Activated B cell treated with CpG ODN at 0.5 μM for 24 hours (primary cell): ENCODE measurements at regions not wholly inside any gene's neighbourhood (a gene's known extent, or its start where the extent isn't known, plus 50 kb on each side); places are given as distances from the start of the nearest gene placed in this dataset.

Source experiments
- ATAC-seq: fragments of 200-7000 bp; cut with Tn5 transposase; one replicate; pipeline ENCODE4 v1.10.0; 2021; ENCODE audit warnings: low read depth, mild to moderate bottlenecking, moderate library complexity
- CTCF ChIA-PET: fragments of 350-600 bp; sonication (Branson Sonifier 250); formaldehyde crosslinking; loops from one replicate; lab custom pipeline; 2021; ENCODE audit warnings: antibody characterized with exemption; lab: Charles Lee
- POLR2A ChIA-PET: fragments of 350-600 bp; sonication (Branson Sonifier 250); formaldehyde crosslinking; loops from one replicate; lab custom pipeline; 2021; ENCODE audit warnings: antibody characterized with exemption; lab: Charles Lee
- DNase-seq: peaks from one replicate; pipeline ENCODE4 v3.0.0; 2022
- H3K27ac Mint-ChIP-seq: one replicate; pipeline ENCODE4 v1.8.0; 2020; ENCODE audit warnings: mixed read lengths
- H3K27me3 Mint-ChIP-seq: one replicate; pipeline ENCODE4 v1.8.0; 2021; ENCODE audit warnings: mixed read lengths
- H3K36me3 Mint-ChIP-seq: one replicate; pipeline ENCODE4 v1.8.0; 2021; ENCODE audit warnings: low read depth, mixed read lengths
- H3K4me1 Mint-ChIP-seq: one replicate; pipeline ENCODE4 v1.8.0; 2021; ENCODE audit warnings: mixed read lengths
- H3K4me3 Mint-ChIP-seq: one replicate; pipeline ENCODE4 v1.8.0; 2020; ENCODE audit warnings: mild to moderate bottlenecking, mixed read lengths
- H3K9me3 Mint-ChIP-seq: one replicate; pipeline ENCODE4 v1.8.0; 2020; ENCODE audit warnings: mixed read lengths
- CTCF ChIP-seq: fragments of 200-600 bp; IDR thresholded peaks from one replicate; pipeline ENCODE4 v1.8.0; 2022; ENCODE audit warnings: antibody characterized with exemption, mild to moderate bottlenecking
- intact Hi-C: fragments of 100-400 bp; cut with micrococcal nuclease; formaldehyde crosslinking; loops from one replicate; pipeline ENCODE4 v1.15.1; 2024

GRCh38 chr7:106196460-106197021 is 84.4 kb upstream of the SYPL1 start:
- intact Hi-C loops, result no loop called here
- H3K27me3 Mint-ChIP-seq, result peaks cover 12% of the 10 kb centered on the region
- H3K4me1 Mint-ChIP-seq, result no peaks in the 10 kb centered on the region
- no peak overlapping the region for H3K4me3 Mint-ChIP-seq
- no peak for ATAC-seq
- H3K36me3 Mint-ChIP-seq, result no peaks in the 10 kb centered on the region
- ChIA-PET POLR2A (no interaction called here), CTCF (no interaction called here)
- no peaks in the 10 kb centered on the region for H3K9me3 Mint-ChIP-seq
- TF ChIP-seq CTCF, result no peak
- no peak overlapping the region for H3K27ac Mint-ChIP-seq
- DNase-seq, result no peak

GRCh38 chr7:106193661-106194060 is 81.5 kb upstream of the SYPL1 start:
- Mint-ChIP-seq H3K4me1 (no peaks in the 10 kb centered on the region), H3K27me3 (peaks cover 15% of the 10 kb centered on the region), H3K27ac (no peak overlapping the region), H3K9me3 (no peaks in the 10 kb centered on the region), H3K36me3 (no peaks in the 10 kb centered on the region), H3K4me3 (no peak overlapping the region)
- no peak for ATAC-seq
- POLR2A ChIA-PET, result no interaction called here
- no peak for DNase-seq
- TF ChIP-seq CTCF, result no peak
- intact Hi-C loops, result no loop called here
- CTCF ChIA-PET, result no interaction called here

GRCh38 chr7:106190589-106191330 is 78.6 kb upstream of the SYPL1 start:
- no peaks in the 10 kb centered on the region for H3K4me1 Mint-ChIP-seq
- intact Hi-C loops, result no loop called here
- H3K9me3 Mint-ChIP-seq, result peaks cover 2% of the 10 kb centered on the region
- ATAC-seq (no peak), DNase-seq (no peak)
- no peak overlapping the region for H3K27ac Mint-ChIP-seq
- no peak for TF ChIP-seq CTCF
- POLR2A ChIA-PET, result no interaction called here
- no peak overlapping the region for H3K4me3 Mint-ChIP-seq
- no peaks in the 10 kb centered on the region for H3K36me3 Mint-ChIP-seq
- H3K27me3 Mint-ChIP-seq, result peaks cover 15% of the 10 kb centered on the region
- CTCF ChIA-PET, result no interaction called here

- intact Hi-C loops, result no loop called here
- POLR2A ChIA-PET, result no interaction called here
- H3K9me3 Mint-ChIP-seq, result peaks cover 2% of the 10 kb centered on the region
- no peak overlapping the region for H3K27ac Mint-ChIP-seq
- H3K36me3 Mint-ChIP-seq, result no peaks in the 10 kb centered on the region
- no peak for TF ChIP-seq CTCF
- ATAC-seq (no peak), DNase-seq (no peak)
- no peaks in the 10 kb centered on the region for H3K4me1 Mint-ChIP-seq
- peaks cover 8% of the 10 kb centered on the region for H3K27me3 Mint-ChIP-seq
- CTCF ChIA-PET, result no interaction called here
- H3K4me3 Mint-ChIP-seq, result no peak overlapping the region
These were observed 75.7 kb upstream of the SYPL1 start for GRCh38 chr7:106187613-106188350.

- TF ChIP-seq CTCF, result no peak
- CTCF ChIA-PET, result no interaction called here
- DNase-seq, result no peak
- H3K4me3 Mint-ChIP-seq, result no peak overlapping the region
- ATAC-seq, result no peak
- no peak overlapping the region for H3K27ac Mint-ChIP-seq
- H3K36me3 Mint-ChIP-seq, result no peaks in the 10 kb centered on the region
- peaks cover 2% of the 10 kb centered on the region for H3K27me3 Mint-ChIP-seq
- H3K9me3 Mint-ChIP-seq, result peaks cover 2% of the 10 kb centered on the region
- intact Hi-C loops, result no loop called here
- POLR2A ChIA-PET, result no interaction called here
- no peaks in the 10 kb centered on the region for H3K4me1 Mint-ChIP-seq
These were observed 73.6 kb upstream of the SYPL1 start for GRCh38 chr7:106185719-106186118.
